GM21737 (cell line): ENCODE measurements at regions not wholly inside any gene's neighbourhood (a gene's known extent, or its start where the extent isn't known, plus 50 kb on each side); places are given as distances from the start of the nearest gene placed in this dataset.

Experiments used
- ATAC-seq: cut with Tn5 transposase; IDR thresholded peaks from one replicate; pipeline ENCODE4 v1.9.1; 2021; ENCODE audit warnings: mild to moderate bottlenecking, moderate library complexity; ENCODE audit not compliant: unreplicated experiment

- no peak for ATAC-seq
These were observed 85.2 kb upstream of the PFKP start for GRCh38 chr10:2982146-2982545.

- ATAC-seq = no peak
These were observed 86.0 kb upstream of the PFKP start for GRCh38 chr10:2981361-2981801.

GRCh38 chr10:2980791-2981360, 86.5 kb upstream of the PFKP start:
- peak; percentile 44 for ATAC-seq

GRCh38 chr10:2980116-2980515, 87.2 kb upstream of the PFKP start:
- no peak for ATAC-seq

- ATAC-seq = no peak
These were observed 88.0 kb upstream of the PFKP start for GRCh38 chr10:2979306-2979705.

- no peak for ATAC-seq
These were observed 88.6 kb upstream of the PFKP start for GRCh38 chr10:2978574-2979273.

- ATAC-seq = no peak
These were observed 89.2 kb upstream of the PFKP start for GRCh38 chr10:2978111-2978510.

GRCh38 chr10:2974503-2975207, 92.7 kb upstream of the PFKP start:
- ATAC-seq = no peak

- ATAC-seq = no peak
These were observed 93.3 kb upstream of the PFKP start for GRCh38 chr10:2974083-2974482.

- no peak for ATAC-seq
These were observed 94.5 kb upstream of the PFKP start for GRCh38 chr10:2972810-2973209.

GRCh38 chr10:2972216-2972615, 95.1 kb upstream of the PFKP start:
- no peak for ATAC-seq

- ATAC-seq = no peak
These were observed 97.0 kb upstream of the PFKP start for GRCh38 chr10:2970190-2970823.

GRCh38 chr10:2968401-2969058, 98.8 kb upstream of the PFKP start:
- no peak for ATAC-seq

- no peak for ATAC-seq
These were observed 101.2 kb upstream of the PFKP start for GRCh38 chr10:2966134-2966533.

GRCh38 chr10:2964632-2965296, 102.6 kb upstream of the PFKP start:
- no peak for ATAC-seq

GRCh38 chr10:2963889-2964631, 103.3 kb upstream of the PFKP start:
- no peak for ATAC-seq

GRCh38 chr10:2962194-2962593, 105.2 kb upstream of the PFKP start:
- ATAC-seq = no peak

- no peak for ATAC-seq
These were observed 108.7 kb upstream of the PFKP start for GRCh38 chr10:2958659-2959058.

- ATAC-seq = no peak
These were observed 109.6 kb upstream of the PFKP start for GRCh38 chr10:2957785-2958184.

GRCh38 chr10:2955064-2955463, 112.3 kb upstream of the PFKP start:
- ATAC-seq = no peak
